ENCODE measurements at regions not wholly inside any gene's neighbourhood (a gene's known extent, or its start where the extent isn't known, plus 50 kb on each side); places are given as distances from the start of the nearest gene placed in this dataset.

DNA sequence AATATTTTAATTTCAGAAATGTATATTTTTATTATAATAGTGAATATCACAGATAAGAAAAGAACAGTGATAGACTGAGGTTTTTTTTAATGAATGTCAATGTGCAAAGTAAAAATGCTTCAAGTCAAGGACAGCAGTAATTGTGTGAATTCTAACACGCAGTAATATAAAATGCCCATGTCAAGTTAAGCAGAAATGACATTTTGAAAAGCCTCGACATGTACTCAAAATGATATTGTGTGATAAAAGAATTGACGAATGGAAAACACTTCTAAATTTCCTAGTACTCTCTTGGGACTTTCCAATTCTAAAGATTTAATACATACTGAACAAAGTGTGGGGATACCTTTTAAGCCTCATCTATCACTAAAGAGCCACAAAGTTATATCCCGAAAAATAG lies 172.6 kb downstream of the SLITRK6 start:
- TF ChIP-seq CTCF (IDR thresholded peaks at IDR 0.05; ENCODE audit: borderline replicate concordance, extremely low read depth, low read length, poor library complexity, severe bottlenecking): no peak
- no peak for TF ChIP-seq EZH2 (IDR thresholded peaks at IDR 0.05; ENCODE audit: borderline replicate concordance, low read depth, low read length, severe bottlenecking)
